HFFc6 (cell line): ENCODE measurements at regions not wholly inside any gene's neighbourhood (a gene's known extent, or its start where the extent isn't known, plus 50 kb on each side); places are given as distances from the start of the nearest gene placed in this dataset.

ENCODE experiments used
- DNase-seq: peaks from one replicate; pipeline ENCODE4 v3.0.0-alpha.2; 2018
- H3K27ac Mint-ChIP-seq: 2 replicates; pipeline ENCODE4 v1.8.0; 2020; ENCODE audit warnings: mild to moderate bottlenecking, mixed read lengths
- H3K27me3 Mint-ChIP-seq: 2 replicates; pipeline ENCODE4 v1.8.0; 2021; ENCODE audit warnings: mild to moderate bottlenecking, moderate library complexity, mixed read lengths; ENCODE audit not compliant: insufficient read depth
- H3K36me3 Mint-ChIP-seq: 2 replicates; pipeline ENCODE4 v1.8.0; 2021; ENCODE audit warnings: low read depth, mixed read lengths
- H3K4me1 Mint-ChIP-seq: 2 replicates; pipeline ENCODE4 v1.8.0; 2020; ENCODE audit warnings: low read depth, mixed read lengths
- H3K4me3 Mint-ChIP-seq: 2 replicates; pipeline ENCODE4 v1.8.0; 2020; ENCODE audit warnings: mild to moderate bottlenecking, moderate library complexity, mixed read lengths
- H3K9me3 Mint-ChIP-seq: 2 replicates; pipeline ENCODE4 v1.8.0; 2020; ENCODE audit warnings: mild to moderate bottlenecking, mixed read lengths
- CTCF ChIP-seq: fragments of 200-600 bp; sonication (generic); IDR thresholded peaks from 2 replicates; pipeline ENCODE4 v1.5.0; 2021; ENCODE audit warnings: antibody characterized with exemption, mild to moderate bottlenecking

- Mint-ChIP-seq H3K4me1 (peaks cover 55% of the 10 kb centered on the region), H3K4me3 (peak overlapping the region; percentile 10; the same call in 1 of the 2 replicates), H3K27me3 (no peaks in the 10 kb centered on the region), H3K9me3 (no peaks in the 10 kb centered on the region), H3K36me3 (no peaks in the 10 kb centered on the region), H3K27ac (peak overlapping the region; percentile 52)
- DNase-seq = peak; percentile 75
- TF ChIP-seq CTCF = no peak
Observed at GRCh38 chr10:62614389-62615157, 189.9 kb upstream of the ADO start.

- no peak overlapping the region for H3K4me3 Mint-ChIP-seq
- H3K4me1 Mint-ChIP-seq = peaks cover 69% of the 10 kb centered on the region
- TF ChIP-seq CTCF = no peak
- no peak for DNase-seq
- H3K27ac Mint-ChIP-seq = no peak overlapping the region; the same call in 1 of the 2 replicates
- H3K36me3 Mint-ChIP-seq = no peaks in the 10 kb centered on the region
- no peaks in the 10 kb centered on the region for H3K27me3 Mint-ChIP-seq
- no peaks in the 10 kb centered on the region for H3K9me3 Mint-ChIP-seq
Observed at GRCh38 chr10:62616885-62617590, 187.5 kb upstream of the ADO start.

- H3K27ac Mint-ChIP-seq = no peak overlapping the region
- H3K4me3 Mint-ChIP-seq = no peak overlapping the region
- H3K9me3 Mint-ChIP-seq = no peaks in the 10 kb centered on the region
- peaks cover 69% of the 10 kb centered on the region for H3K4me1 Mint-ChIP-seq
- no peak for TF ChIP-seq CTCF
- no peaks in the 10 kb centered on the region for H3K36me3 Mint-ChIP-seq
- no peaks in the 10 kb centered on the region; the same call in 1 of the 2 replicates for H3K27me3 Mint-ChIP-seq
- DNase-seq = no peak
Observed at GRCh38 chr10:62617652-62618051, 186.9 kb upstream of the ADO start.

GRCh38 chr10:62618054-62618453 lies 186.5 kb upstream of the ADO start:
- H3K4me3 Mint-ChIP-seq = no peak overlapping the region
- no peaks in the 10 kb centered on the region; the same call in 1 of the 2 replicates for H3K27me3 Mint-ChIP-seq
- no peak overlapping the region for H3K27ac Mint-ChIP-seq

More at GRCh38 chr10:62618054-62618453, 186.5 kb upstream of the ADO start:
- no peaks in the 10 kb centered on the region for H3K9me3 Mint-ChIP-seq
- no peak for DNase-seq
- peaks cover 67% of the 10 kb centered on the region for H3K4me1 Mint-ChIP-seq
- no peak for TF ChIP-seq CTCF
- H3K36me3 Mint-ChIP-seq = no peaks in the 10 kb centered on the region
